HG02970 (cell line): ENCODE measurements at regions not wholly inside any gene's neighbourhood (a gene's known extent, or its start where the extent isn't known, plus 50 kb on each side); places are given as distances from the start of the nearest gene placed in this dataset.

Source experiments
- ATAC-seq: cut with Tn5 transposase; IDR thresholded peaks from one replicate; pipeline ENCODE4 v1.9.1; 2021; ENCODE audit warnings: mild to moderate bottlenecking, moderate library complexity, moderate number of reproducible peaks; ENCODE audit not compliant: unreplicated experiment, low FRiP score

- no peak for ATAC-seq
These were observed 201.3 kb downstream of the COG6 start for GRCh38 chr13:39856714-39857113.

GRCh38 chr13:39858794-39859193 is 203.3 kb downstream of the COG6 start:
- ATAC-seq = no peak

GRCh38 chr13:39859898-39860297 is 204.4 kb downstream of the COG6 start:
- ATAC-seq = no peak

- no peak for ATAC-seq
These were observed 207.4 kb downstream of the COG6 start for GRCh38 chr13:39862900-39863299.

- ATAC-seq = no peak
These were observed 208.8 kb downstream of the COG6 start for GRCh38 chr13:39864221-39864620.

GRCh38 chr13:39866722-39867121 is 211.3 kb downstream of the COG6 start:
- no peak for ATAC-seq

- no peak for ATAC-seq
These were observed 212.3 kb downstream of the COG6 start for GRCh38 chr13:39867807-39868206.

- ATAC-seq = no peak
These were observed 214.8 kb downstream of the COG6 start for GRCh38 chr13:39870197-39870747.

GRCh38 chr13:39874331-39875053 is 219.0 kb downstream of the COG6 start:
- ATAC-seq = no peak

GRCh38 chr13:39875111-39875987 is 219.9 kb downstream of the COG6 start:
- no peak for ATAC-seq

GRCh38 chr13:39876258-39876657 is 220.8 kb downstream of the COG6 start:
- ATAC-seq = no peak

GRCh38 chr13:39877134-39877533 is 221.7 kb downstream of the COG6 start:
- ATAC-seq = no peak

- no peak for ATAC-seq
These were observed 224.0 kb downstream of the COG6 start for GRCh38 chr13:39879286-39880035.

GRCh38 chr13:39881383-39881782 is 225.9 kb downstream of the COG6 start:
- no peak for ATAC-seq

GRCh38 chr13:39881887-39882286 is 226.4 kb downstream of the COG6 start:
- no peak for ATAC-seq

GRCh38 chr13:39884166-39884565 is 228.7 kb downstream of the COG6 start:
- no peak for ATAC-seq

GRCh38 chr13:39886336-39886735 is 230.9 kb downstream of the COG6 start:
- no peak for ATAC-seq

GRCh38 chr13:39887387-39887786 is 231.9 kb downstream of the COG6 start:
- no peak for ATAC-seq

GRCh38 chr13:39888865-39889810 is 233.7 kb downstream of the COG6 start:
- ATAC-seq = no peak

GRCh38 chr13:39890537-39890936 is 235.1 kb downstream of the COG6 start:
- no peak for ATAC-seq
